HEK293T (cell line): ENCODE measurements at regions not wholly inside any gene's neighbourhood (a gene's known extent, or its start where the extent isn't known, plus 50 kb on each side); places are given as distances from the start of the nearest gene placed in this dataset.

Experiments
- CTCF ChIA-PET: fragments of 350-600 bp; formaldehyde crosslinking; extraction: SDS; loops from one replicate; lab custom pipeline; 2021; ENCODE audit warnings: antibody characterized with exemption, inconsistent platforms; lab: Yijun Ruan, JAX
- POLR2A ChIA-PET: fragments of 350-600 bp; formaldehyde crosslinking; extraction: SDS; loops from one replicate; lab custom pipeline; 2020; ENCODE audit warnings: antibody characterized with exemption, inconsistent platforms; lab: Yijun Ruan, JAX
- DNase-seq: peaks from one replicate; pipeline ENCODE4 v3.0.0; 2012; ENCODE audit warnings: mixed read lengths; ENCODE audit errors: extremely low spot score
- ARNT ChIP-seq: fragments of 450-650 bp; IDR thresholded peaks from 2 replicates; pipeline ENCODE4 v1.6.1; 2017; ENCODE audit warnings: mild to moderate bottlenecking
- BHLHE40 ChIP-seq: fragments of 450-650 bp; IDR thresholded peaks from 2 replicates; pipeline ENCODE4 v1.6.1; 2016; ENCODE audit warnings: mild to moderate bottlenecking, moderate library complexity, borderline replicate concordance
- CTBP1 ChIP-seq: fragments of 450-650 bp; IDR thresholded peaks from 2 replicates; pipeline ENCODE4 v1.6.1; 2016; ENCODE audit warnings: borderline replicate concordance
- ELF4 ChIP-seq: fragments of 450-650 bp; IDR thresholded peaks from 2 replicates; pipeline ENCODE4 v1.6.1; 2017; ENCODE audit warnings: antibody characterized with exemption
- FOXA1 ChIP-seq: fragments of 450-650 bp; IDR thresholded peaks from 2 replicates; pipeline ENCODE4 v1.6.1; 2016; ENCODE audit warnings: mild to moderate bottlenecking
- FOXK2 ChIP-seq: fragments of 450-650 bp; IDR thresholded peaks from 2 replicates; pipeline ENCODE4 v1.6.1; 2016; ENCODE audit warnings: mild to moderate bottlenecking
- FOXM1 ChIP-seq: fragments of 450-650 bp; IDR thresholded peaks from 2 replicates; pipeline ENCODE4 v1.6.1; 2017; ENCODE audit warnings: mild to moderate bottlenecking, borderline replicate concordance
- HDGF ChIP-seq: fragments of 450-650 bp; IDR thresholded peaks from 2 replicates; pipeline ENCODE4 v1.6.1; 2017; ENCODE audit warnings: antibody characterized with exemption, borderline replicate concordance
- L3MBTL2 ChIP-seq: fragments of 450-650 bp; conservative IDR thresholded peaks from 2 replicates; pipeline ENCODE4 v1.6.1; 2016; ENCODE audit warnings: mild to moderate bottlenecking
- LEF1 ChIP-seq: fragments of 450-650 bp; IDR thresholded peaks from 2 replicates; pipeline ENCODE4 v1.6.1; 2017; ENCODE audit warnings: mild to moderate bottlenecking, borderline replicate concordance
- NFRKB ChIP-seq: fragments of 450-650 bp; IDR thresholded peaks from 2 replicates; pipeline ENCODE4 v1.6.1; 2016; ENCODE audit warnings: mild to moderate bottlenecking, moderate library complexity
- SP1 ChIP-seq: fragments of 450-650 bp; IDR thresholded peaks from 2 replicates; pipeline ENCODE4 v1.6.1; 2017
- SUZ12 ChIP-seq: fragments of 450-650 bp; IDR thresholded peaks from 2 replicates; pipeline ENCODE4 v1.6.1; 2016; ENCODE audit warnings: mild to moderate bottlenecking
- TARDBP ChIP-seq: fragments of 450-650 bp; IDR thresholded peaks from 2 replicates; pipeline ENCODE4 v1.6.1; 2016
- ZNF384 ChIP-seq: fragments of 450-650 bp; IDR thresholded peaks from 2 replicates; pipeline ENCODE4 v1.6.1; 2016
- TF ChIP-seq, protein P1 (sequence below): fragments of 450-650 bp; IDR thresholded peaks from 2 replicates; pipeline ENCODE4 v1.6.1; 2016

DNA sequence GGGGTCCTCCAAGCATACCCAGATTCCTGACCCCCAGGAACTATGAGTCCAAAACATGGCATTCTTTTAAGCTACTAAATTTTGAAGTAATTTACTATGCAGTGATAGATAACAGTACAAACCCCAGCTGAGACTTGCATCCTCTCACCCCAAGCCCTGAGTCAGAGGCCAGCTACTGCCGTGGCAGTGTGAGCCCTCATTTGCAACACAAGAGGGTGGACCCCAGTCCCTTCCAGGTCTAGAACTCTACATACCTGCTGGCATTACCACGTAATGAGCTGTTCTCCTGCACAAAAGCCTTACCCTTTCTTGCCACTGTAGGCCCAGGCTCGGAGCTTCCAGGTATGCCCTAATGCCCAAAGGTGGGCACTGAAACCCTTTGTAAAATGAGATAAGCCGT lies 108.6 kb upstream of the ERCC6L2 start:
- ChIA-PET CTCF (no interaction called here), POLR2A (no interaction called here)
- no peak for DNase-seq
- TF ChIP-seq CTBP1, result no peak
- TF ChIP-seq ARNT, result no peak
- no peak for TF ChIP-seq NFRKB
- TF ChIP-seq HDGF, result no peak
- no peak for TF ChIP-seq TARDBP

DNA sequence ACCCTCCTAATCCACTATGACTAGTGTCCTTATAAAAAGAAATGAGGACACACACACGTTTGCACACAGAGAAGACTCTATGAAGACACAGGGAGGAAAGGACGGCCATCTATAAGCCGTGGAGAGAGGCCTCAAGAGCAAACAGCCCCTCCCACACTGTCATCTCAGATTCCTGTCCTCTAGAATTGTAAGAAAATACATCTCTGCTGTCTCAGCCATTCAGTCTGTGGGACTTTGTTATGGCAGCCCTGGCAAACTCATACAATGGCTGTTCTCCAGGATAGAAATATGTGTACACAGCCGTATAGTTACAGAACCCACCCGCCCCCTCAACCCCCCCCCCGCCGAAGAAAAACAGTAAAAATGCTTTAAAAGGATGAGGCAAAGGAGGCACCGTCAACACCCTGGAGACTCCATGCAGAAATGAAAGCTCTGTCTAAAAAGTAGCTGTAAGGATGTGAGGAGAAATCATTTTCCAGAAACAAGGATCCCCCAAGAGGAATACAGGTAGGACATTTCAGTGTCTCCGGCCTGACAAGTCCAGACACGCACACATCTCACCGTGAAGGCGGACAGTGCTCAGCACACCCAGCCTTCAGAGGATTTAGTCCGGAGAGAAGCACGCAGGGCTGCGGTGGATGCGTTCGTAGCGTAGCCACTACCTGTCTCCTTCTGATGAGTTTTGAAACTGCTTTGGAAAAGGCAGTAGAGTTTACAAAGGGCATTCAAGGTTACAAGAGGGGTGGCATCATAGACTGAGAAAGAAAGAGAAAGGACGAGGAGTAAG lies 110.8 kb upstream of the ERCC6L2 start:
- ChIA-PET POLR2A (interaction anchor here (1.2 kb wide), 1 partner anchor 111 kb away, joined by 5 read pairs; the partner anchor contains the start of gene ERCC6L2), CTCF (no interaction called here)
- TF ChIP-seq L3MBTL2, result no peak
- TF ChIP-seq CTBP1, result no peak
- no peak for TF ChIP-seq HDGF
- TF ChIP-seq FOXK2, result no peak
- TF ChIP-seq ELF4, result no peak
- TF ChIP-seq SUZ12, result no peak
- TF ChIP-seq LEF1, result no peak
- no peak for TF ChIP-seq TARDBP
- TF ChIP-seq FOXA1, result no peak
- no peak for TF ChIP-seq NFRKB
- DNase-seq, result peak; percentile 39

DNA sequence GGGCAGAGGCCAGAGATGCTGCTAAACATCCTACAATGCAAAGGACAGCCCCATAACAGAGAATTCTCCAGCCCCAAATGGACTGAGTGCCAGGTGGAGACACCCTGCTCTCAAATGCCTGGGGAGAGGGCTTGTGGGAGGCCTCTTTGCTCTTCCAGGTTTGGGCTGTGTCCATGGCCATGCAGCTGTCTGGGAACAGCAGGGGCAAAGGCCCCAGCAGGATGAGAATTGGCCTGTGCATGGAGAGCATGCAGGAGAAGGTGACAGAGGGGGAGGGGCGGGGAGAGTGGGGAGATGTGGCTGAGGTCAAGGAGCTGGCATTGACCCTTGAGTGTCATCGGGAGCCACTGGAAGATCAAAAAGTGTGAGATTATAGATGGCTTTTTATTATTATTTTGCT lies 111.5 kb upstream of the ERCC6L2 start:
- CTCF ChIA-PET, result no interaction called here
- TF ChIP-seq TARDBP (no peak), BHLHE40 (no peak), ZNF384 (no peak)
- no peak for DNase-seq
- POLR2A ChIA-PET, result interaction anchor here (0.6 to 1.2 kb wide), 2 partner anchors 106 to 112 kb away, joined by 3 to 5 read pairs; partner anchors contain the start of gene ERCC6L2

- TF ChIP-seq CTBP1, result no peak
- TF ChIP-seq FOXM1, result no peak
- no peak for TF ChIP-seq ARNT
- no peak for TF ChIP-seq SP1
- TF ChIP-seq ELF4, result no peak
- TF ChIP-seq TARDBP, result no peak
- no peak for TF ChIP-seq BHLHE40
- TF ChIP-seq, protein P1, sequence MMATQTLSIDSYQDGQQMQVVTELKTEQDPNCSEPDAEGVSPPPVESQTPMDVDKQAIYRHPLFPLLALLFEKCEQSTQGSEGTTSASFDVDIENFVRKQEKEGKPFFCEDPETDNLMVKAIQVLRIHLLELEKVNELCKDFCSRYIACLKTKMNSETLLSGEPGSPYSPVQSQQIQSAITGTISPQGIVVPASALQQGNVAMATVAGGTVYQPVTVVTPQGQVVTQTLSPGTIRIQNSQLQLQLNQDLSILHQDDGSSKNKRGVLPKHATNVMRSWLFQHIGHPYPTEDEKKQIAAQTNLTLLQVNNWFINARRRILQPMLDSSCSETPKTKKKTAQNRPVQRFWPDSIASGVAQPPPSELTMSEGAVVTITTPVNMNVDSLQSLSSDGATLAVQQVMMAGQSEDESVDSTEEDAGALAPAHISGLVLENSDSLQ, result no peak
- no peak for TF ChIP-seq L3MBTL2
- no peak for TF ChIP-seq FOXK2
- no peak for TF ChIP-seq LEF1
- TF ChIP-seq SUZ12, result no peak
- no peak for DNase-seq
- POLR2A ChIA-PET, result no interaction called here
- CTCF ChIA-PET, result no interaction called here
Observed at GRCh38 chr9:95763006-95763405, 112.5 kb upstream of the ERCC6L2 start.

DNA sequence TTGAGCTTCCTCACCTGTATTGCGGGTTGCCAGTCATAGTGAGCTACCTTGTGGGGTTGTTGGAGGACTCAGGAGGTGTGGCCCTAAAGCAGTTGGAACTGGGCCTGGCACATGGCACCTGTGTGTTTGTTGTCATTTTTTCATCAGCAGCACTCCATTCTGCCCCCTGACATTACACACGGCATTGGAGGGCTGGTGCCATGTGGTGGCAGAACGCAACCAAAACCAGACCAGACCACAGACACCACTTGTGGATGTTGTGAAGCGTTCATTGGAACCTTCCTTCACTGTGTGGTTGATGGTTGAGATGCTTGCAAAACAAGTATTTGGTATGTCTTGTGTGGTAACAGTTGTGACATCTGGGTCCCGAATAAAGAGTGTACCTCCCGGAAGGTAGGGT lies 113.2 kb upstream of the ERCC6L2 start:
- TF ChIP-seq LEF1, result no peak
- TF ChIP-seq HDGF, result no peak
- TF ChIP-seq FOXM1, result no peak
- no peak for TF ChIP-seq L3MBTL2
- no peak for TF ChIP-seq CTBP1
- no peak for TF ChIP-seq SP1
- no peak for TF ChIP-seq FOXA1
- TF ChIP-seq TARDBP, result no peak
- TF ChIP-seq ELF4, result no peak
- TF ChIP-seq NFRKB, result no peak
- TF ChIP-seq ARNT, result no peak
- TF ChIP-seq SUZ12, result no peak
- no peak for TF ChIP-seq BHLHE40
- no peak for TF ChIP-seq ZNF384
- TF ChIP-seq FOXK2, result no peak
- CTCF ChIA-PET, result no interaction called here
- DNase-seq, result no peak
- POLR2A ChIA-PET, result interaction anchor here (1.0 kb wide), 1 partner anchor 9 kb away, joined by 3 read pairs; no protein-coding TSS in a partner anchor

DNA sequence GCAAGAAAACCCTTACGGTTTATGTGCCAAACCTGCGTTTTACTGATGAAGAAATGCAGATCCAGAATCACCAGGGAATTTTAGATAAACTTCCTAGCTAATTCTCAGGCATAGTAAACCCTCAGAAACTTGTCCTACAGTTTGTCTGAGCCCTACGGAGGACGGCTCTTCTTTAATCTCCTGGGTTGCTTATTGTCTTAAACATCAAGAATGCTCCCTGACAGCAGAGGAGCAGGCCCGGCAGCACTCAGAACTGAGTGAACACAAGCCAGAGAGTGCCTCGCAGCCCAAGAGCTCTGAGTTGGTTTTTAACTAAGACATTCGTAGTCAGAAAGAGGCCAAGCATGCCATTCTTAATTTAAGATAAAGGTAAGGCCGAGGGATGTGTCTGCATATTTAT lies 114.7 kb upstream of the ERCC6L2 start:
- no peak for DNase-seq
- ChIA-PET CTCF (interaction anchor here (0.7 to 2.3 kb wide), 3 partner anchors 11 to 24 kb away, joined by 3 to 7 read pairs (median 4); no protein-coding TSS in a partner anchor), POLR2A (no interaction called here)
- TF ChIP-seq TARDBP (no peak), ZNF384 (no peak), BHLHE40 (no peak), L3MBTL2 (no peak), FOXK2 (no peak), FOXM1 (no peak), FOXA1 (no peak), CTBP1 (no peak), NFRKB (no peak), ARNT (no peak)
- TF ChIP-seq, protein P1, result no peak

DNA sequence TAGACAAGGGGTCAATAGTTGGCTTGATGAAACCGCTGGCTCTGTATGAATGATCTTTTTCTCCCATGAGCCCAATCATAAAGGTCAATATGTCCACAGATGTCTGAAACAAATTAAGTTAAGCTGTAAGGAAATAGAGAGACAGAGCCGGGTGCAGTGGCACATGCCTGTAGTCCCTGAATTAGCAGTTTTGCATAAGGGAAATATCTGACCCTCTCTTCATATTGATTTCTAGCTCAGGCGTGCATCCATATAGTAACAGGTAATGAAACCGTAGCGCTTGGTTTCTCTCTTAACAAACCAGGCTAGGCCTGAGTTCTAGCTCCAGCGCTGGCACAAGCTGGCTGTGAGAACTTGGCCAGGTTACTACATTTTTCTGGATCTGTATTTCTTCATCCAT lies 118.1 kb upstream of the ERCC6L2 start:
- POLR2A ChIA-PET, result interaction anchor here (1.2 kb wide), 1 partner anchor 13 kb away, joined by 3 read pairs; no protein-coding TSS in a partner anchor
- DNase-seq, result no peak
- TF ChIP-seq FOXA1, result no peak
- TF ChIP-seq CTBP1, result no peak
- CTCF ChIA-PET, result interaction anchor here (1.2 kb wide), 1 partner anchor 19 kb away, joined by 3 read pairs; no protein-coding TSS in a partner anchor
